ENCODE measurements at regions not wholly inside any gene's neighbourhood (a gene's known extent, or its start where the extent isn't known, plus 50 kb on each side); places are given as distances from the start of the nearest gene placed in this dataset.

GRCh38 chr21:20667931-20668330 lies 330.3 kb upstream of the NCAM2 start:
- H3K4me3 ChIP-seq (ENCODE audit: low read length) = no peak overlapping the region
- no peaks in the 10 kb centered on the region for H3K4me1 ChIP-seq (ENCODE audit: low read length)
- H3K9me3 ChIP-seq (replicated peaks; ENCODE audit: insufficient read depth, low read length) = no peaks in the 10 kb centered on the region
- H3F3A ChIP-seq (ENCODE audit: insufficient read depth, low read length) = no peaks in the 10 kb centered on the region
- H3K79me2 ChIP-seq (ENCODE audit: low read length) = no peaks in the 10 kb centered on the region
- H3K36me3 ChIP-seq (replicated peaks; ENCODE audit: insufficient read depth, low read length) = no peaks in the 10 kb centered on the region
- no peaks in the 10 kb centered on the region for H3K9me2 ChIP-seq (replicated peaks; ENCODE audit: insufficient read depth, low read length)
- H3K27ac ChIP-seq (ENCODE audit: low read length) = no peak overlapping the region
- no peak for DNase-seq
- H2AFZ ChIP-seq (ENCODE audit: low read length) = no peak overlapping the region
- TF ChIP-seq EZH2phosphoT487 (IDR thresholded peaks at IDR 0.05; ENCODE audit: low read length) (no peak), EZH2 (optimal IDR thresholded peaks at IDR 0.05; ENCODE audit: low read depth, low read length) (no peak), CTCF (IDR thresholded peaks at IDR 0.05; ENCODE audit: low read length) (no peak)
- H3K4me2 ChIP-seq (ENCODE audit: low read depth, low read length) = no peak overlapping the region
- no peaks in the 10 kb centered on the region for H4K20me1 ChIP-seq (ENCODE audit: insufficient read depth, low read length)
- no peak overlapping the region for H3K9ac ChIP-seq (ENCODE audit: low read length)
- H3K27me3 ChIP-seq (replicated peaks; ENCODE audit: insufficient read depth, low read length) = no peaks in the 10 kb centered on the region

- H3K4me2 ChIP-seq (ENCODE audit: low read depth, low read length) = no peak overlapping the region
- no peaks in the 10 kb centered on the region for H4K20me1 ChIP-seq (ENCODE audit: insufficient read depth, low read length)
- H3F3A ChIP-seq (ENCODE audit: insufficient read depth, low read length) = no peaks in the 10 kb centered on the region
- no peaks in the 10 kb centered on the region for H3K9me2 ChIP-seq (replicated peaks; ENCODE audit: insufficient read depth, low read length)
- no peaks in the 10 kb centered on the region for H3K79me2 ChIP-seq (ENCODE audit: low read length)
- H3K27me3 ChIP-seq (replicated peaks; ENCODE audit: insufficient read depth, low read length) = no peaks in the 10 kb centered on the region
- H3K9me3 ChIP-seq (replicated peaks; ENCODE audit: insufficient read depth, low read length) = no peaks in the 10 kb centered on the region
- DNase-seq = no peak
- TF ChIP-seq CTCF (IDR thresholded peaks at IDR 0.05; ENCODE audit: low read length) = no peak
- H3K9ac ChIP-seq (ENCODE audit: low read length) = no peak overlapping the region
- no peak overlapping the region for H3K27ac ChIP-seq (ENCODE audit: low read length)
- no peaks in the 10 kb centered on the region for H3K4me1 ChIP-seq (ENCODE audit: low read length)
- no peak overlapping the region for H2AFZ ChIP-seq (ENCODE audit: low read length)
- no peaks in the 10 kb centered on the region for H3K36me3 ChIP-seq (replicated peaks; ENCODE audit: insufficient read depth, low read length)
- no peak overlapping the region for H3K4me3 ChIP-seq (ENCODE audit: low read length)
These were observed 312.7 kb upstream of the NCAM2 start for GRCh38 chr21:20685475-20685874.

GRCh38 chr21:20698585-20698984 lies 299.6 kb upstream of the NCAM2 start:
- Histone ChIP-seq H3K9ac (ENCODE audit: low read length) (no peak overlapping the region), H3K79me2 (ENCODE audit: low read length) (no peaks in the 10 kb centered on the region), H3K36me3 (replicated peaks; ENCODE audit: insufficient read depth, low read length) (no peaks in the 10 kb centered on the region), H3K27me3 (replicated peaks; ENCODE audit: insufficient read depth, low read length) (no peaks in the 10 kb centered on the region), H3K27ac (ENCODE audit: low read length) (no peak overlapping the region), H3K9me2 (replicated peaks; ENCODE audit: insufficient read depth, low read length) (no peaks in the 10 kb centered on the region), H3F3A (ENCODE audit: insufficient read depth, low read length) (no peaks in the 10 kb centered on the region), H3K4me2 (ENCODE audit: low read depth, low read length) (no peak overlapping the region), H4K20me1 (ENCODE audit: insufficient read depth, low read length) (no peaks in the 10 kb centered on the region), H3K4me3 (ENCODE audit: low read length) (no peak overlapping the region), H3K9me3 (replicated peaks; ENCODE audit: insufficient read depth, low read length) (no peaks in the 10 kb centered on the region), H3K4me1 (ENCODE audit: low read length) (no peaks in the 10 kb centered on the region), H2AFZ (ENCODE audit: low read length) (no peak overlapping the region)
- TF ChIP-seq EZH2 (optimal IDR thresholded peaks at IDR 0.05; ENCODE audit: low read depth, low read length) (no peak), CTCF (IDR thresholded peaks at IDR 0.05; ENCODE audit: low read length) (no peak), EZH2phosphoT487 (IDR thresholded peaks at IDR 0.05; ENCODE audit: low read length) (no peak)
- no peak for DNase-seq

- TF ChIP-seq EZH2 (optimal IDR thresholded peaks at IDR 0.05; ENCODE audit: low read depth, low read length) (no peak), EZH2phosphoT487 (IDR thresholded peaks at IDR 0.05; ENCODE audit: low read length) (no peak), CTCF (IDR thresholded peaks at IDR 0.05; ENCODE audit: low read length) (no peak)
- Histone ChIP-seq H3K4me2 (ENCODE audit: low read depth, low read length) (no peak overlapping the region), H4K20me1 (ENCODE audit: insufficient read depth, low read length) (no peaks in the 10 kb centered on the region), H3K27ac (ENCODE audit: low read length) (no peak overlapping the region), H3K4me1 (ENCODE audit: low read length) (no peaks in the 10 kb centered on the region), H2AFZ (ENCODE audit: low read length) (no peak overlapping the region), H3K9me2 (replicated peaks; ENCODE audit: insufficient read depth, low read length) (no peaks in the 10 kb centered on the region), H3K4me3 (ENCODE audit: low read length) (no peak overlapping the region), H3K9me3 (replicated peaks; ENCODE audit: insufficient read depth, low read length) (no peaks in the 10 kb centered on the region), H3F3A (ENCODE audit: insufficient read depth, low read length) (no peaks in the 10 kb centered on the region), H3K9ac (ENCODE audit: low read length) (no peak overlapping the region), H3K27me3 (replicated peaks; ENCODE audit: insufficient read depth, low read length) (no peaks in the 10 kb centered on the region), H3K36me3 (replicated peaks; ENCODE audit: insufficient read depth, low read length) (no peaks in the 10 kb centered on the region), H3K79me2 (ENCODE audit: low read length) (no peaks in the 10 kb centered on the region)
- peak; percentile 39 for DNase-seq
These were observed 297.0 kb upstream of the NCAM2 start for GRCh38 chr21:20701235-20701634.

All from MM.1S (cell line).